A673 (cell line): ENCODE measurements at regions not wholly inside any gene's neighbourhood (a gene's known extent, or its start where the extent isn't known, plus 50 kb on each side); places are given as distances from the start of the nearest gene placed in this dataset.

Experiments used
- BruUV-seq: library from RNA; stranded (reverse); fragments of 400-500 nt; replicated peaks from 2 replicates; lab custom pipeline; 2021; lab: Mats Ljungman, UMichigan
- CTCF ChIA-PET: fragments of 300-600 bp; sonication (Branson Sonifier 250); formaldehyde crosslinking; loops from one replicate; lab custom pipeline; 2022; ENCODE audit warnings: antibody characterized with exemption; lab: Charles Lee
- POLR2A ChIA-PET: fragments of 300-600 bp; sonication (Branson Sonifier 250); formaldehyde crosslinking; loops from one replicate; lab custom pipeline; 2022; ENCODE audit warnings: antibody characterized with exemption; ENCODE audit not compliant: low non-redundant PET; lab: Charles Lee
- DNase-seq: peaks from one replicate; pipeline ENCODE4 v3.0.0-alpha.2; 2015; ENCODE audit warnings: low spot score
- H3K27ac ChIP-seq: fragments of 200-600 bp; sonication (generic); 2 replicates; pipeline ENCODE4 v1.5.1; 2016; ENCODE audit warnings: mixed run types, low read depth, mild to moderate bottlenecking, mixed read lengths, antibody characterized with exemption, low read length; ENCODE audit not compliant: poor library complexity, severe bottlenecking
- H3K27me3 ChIP-seq: fragments of 200-600 bp; sonication (generic); replicated peaks from 2 replicates; pipeline ENCODE4 v1.6.1; 2017; ENCODE audit warnings: mixed run types, low read depth, mild to moderate bottlenecking, mixed read lengths, antibody characterized with exemption, low read length; ENCODE audit not compliant: insufficient read depth, poor library complexity
- H3K36me3 ChIP-seq: fragments of 200-600 bp; sonication (generic); 2 replicates; pipeline ENCODE4 v1.6.1; 2016; ENCODE audit warnings: mixed run types, mild to moderate bottlenecking, mixed read lengths, antibody characterized with exemption, low read length; ENCODE audit not compliant: insufficient read depth, poor library complexity, severe bottlenecking
- H3K4me1 ChIP-seq: fragments of 200-600 bp; sonication (generic); 2 replicates; pipeline ENCODE4 v1.6.1; 2017; ENCODE audit warnings: mixed run types, mild to moderate bottlenecking, mixed read lengths, antibody characterized with exemption, low read length; ENCODE audit not compliant: insufficient read depth, poor library complexity, severe bottlenecking
- H3K4me3 ChIP-seq: fragments of 200-600 bp; sonication (generic); 2 replicates; pipeline ENCODE4 v1.5.1; 2016; ENCODE audit warnings: low read depth, mixed run types, mild to moderate bottlenecking, mixed read lengths, low read length; ENCODE audit not compliant: poor library complexity, severe bottlenecking
- H3K9me3 ChIP-seq: fragments of 200-600 bp; sonication (generic); 2 replicates; pipeline ENCODE4 v1.6.1; 2016; ENCODE audit warnings: mixed run types, low read depth, mild to moderate bottlenecking, mixed read lengths, antibody characterized with exemption, low read length; ENCODE audit not compliant: poor library complexity, severe bottlenecking
- EZH2 ChIP-seq: fragments of 200-600 bp; sonication (generic); IDR thresholded peaks from 2 replicates; pipeline ENCODE4 v1.6.1; 2017; ENCODE audit warnings: borderline replicate concordance, low read depth, mild to moderate bottlenecking, mixed read lengths, antibody characterized with exemption, low read length; ENCODE audit not compliant: poor library complexity, severe bottlenecking
- intact Hi-C: fragments of 100-400 bp; cut with micrococcal nuclease; formaldehyde crosslinking; loops from one replicate; pipeline ENCODE4 v1.10.0; 2022; ENCODE audit not compliant: unreplicated experiment
- TF ChIP-seq, protein P1 (sequence below): fragments of 300-800, 200-600 bp; sonication (generic); conservative IDR thresholded peaks from 2 replicates; pipeline ENCODE4 v1.5.1; 2017; ENCODE audit warnings: low read depth, mild to moderate bottlenecking, antibody characterized with exemption, low read length, moderate library complexity, mixed read lengths

GRCh38 chr6:102848796-102849195 lies 1455.3 kb downstream of the GRIK2 start:
- TF ChIP-seq, protein P1, sequence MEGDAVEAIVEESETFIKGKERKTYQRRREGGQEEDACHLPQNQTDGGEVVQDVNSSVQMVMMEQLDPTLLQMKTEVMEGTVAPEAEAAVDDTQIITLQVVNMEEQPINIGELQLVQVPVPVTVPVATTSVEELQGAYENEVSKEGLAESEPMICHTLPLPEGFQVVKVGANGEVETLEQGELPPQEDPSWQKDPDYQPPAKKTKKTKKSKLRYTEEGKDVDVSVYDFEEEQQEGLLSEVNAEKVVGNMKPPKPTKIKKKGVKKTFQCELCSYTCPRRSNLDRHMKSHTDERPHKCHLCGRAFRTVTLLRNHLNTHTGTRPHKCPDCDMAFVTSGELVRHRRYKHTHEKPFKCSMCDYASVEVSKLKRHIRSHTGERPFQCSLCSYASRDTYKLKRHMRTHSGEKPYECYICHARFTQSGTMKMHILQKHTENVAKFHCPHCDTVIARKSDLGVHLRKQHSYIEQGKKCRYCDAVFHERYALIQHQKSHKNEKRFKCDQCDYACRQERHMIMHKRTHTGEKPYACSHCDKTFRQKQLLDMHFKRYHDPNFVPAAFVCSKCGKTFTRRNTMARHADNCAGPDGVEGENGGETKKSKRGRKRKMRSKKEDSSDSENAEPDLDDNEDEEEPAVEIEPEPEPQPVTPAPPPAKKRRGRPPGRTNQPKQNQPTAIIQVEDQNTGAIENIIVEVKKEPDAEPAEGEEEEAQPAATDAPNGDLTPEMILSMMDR: no peak
- no peak for TF ChIP-seq EZH2
- intact Hi-C loops: no loop called here
- no peak for DNase-seq
- no TSS peak for BruUV-seq
- no peak overlapping the region for H3K27ac ChIP-seq
- H3K4me3 ChIP-seq: no peak overlapping the region
- H3K36me3 ChIP-seq: no peaks in the 10 kb centered on the region
- POLR2A ChIA-PET: no interaction called here
- CTCF ChIA-PET: no interaction called here
- H3K27me3 ChIP-seq: no peaks in the 10 kb centered on the region
- no peaks in the 10 kb centered on the region for H3K4me1 ChIP-seq
- H3K9me3 ChIP-seq: no peaks in the 10 kb centered on the region

DNA sequence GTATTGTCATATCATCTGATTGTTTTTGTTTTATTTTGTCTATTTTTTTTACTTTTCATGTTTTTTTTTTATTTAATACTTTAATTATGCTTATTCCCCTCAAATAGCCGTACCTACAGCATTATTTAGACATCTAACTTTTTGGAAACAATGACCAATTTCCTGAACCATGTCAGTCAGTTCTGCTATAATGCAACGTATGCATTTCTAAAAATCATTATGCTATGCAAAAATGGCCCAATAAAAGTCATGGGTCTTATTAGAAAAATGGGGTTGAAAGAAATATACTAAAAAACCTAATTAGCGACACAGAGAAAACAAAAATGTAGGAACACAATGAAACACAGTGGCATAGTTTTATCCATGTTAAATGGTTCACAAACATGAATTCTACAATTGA lies 1454.7 kb downstream of the GRIK2 start:
- Histone ChIP-seq H3K27ac (no peak overlapping the region), H3K9me3 (no peaks in the 10 kb centered on the region), H3K36me3 (no peaks in the 10 kb centered on the region), H3K4me1 (no peaks in the 10 kb centered on the region), H3K27me3 (no peaks in the 10 kb centered on the region), H3K4me3 (no peak overlapping the region)
- CTCF ChIA-PET: no interaction called here
- intact Hi-C loops: no loop called here
- BruUV-seq: no TSS peak
- POLR2A ChIA-PET: no interaction called here
- TF ChIP-seq EZH2: no peak
- TF ChIP-seq, protein P1: no peak
- DNase-seq: no peak

GRCh38 chr6:102841060-102841459 lies 1447.6 kb downstream of the GRIK2 start:
- Histone ChIP-seq H3K27ac (no peak overlapping the region), H3K4me3 (no peak overlapping the region), H3K9me3 (no peaks in the 10 kb centered on the region), H3K36me3 (no peaks in the 10 kb centered on the region), H3K4me1 (no peaks in the 10 kb centered on the region), H3K27me3 (no peaks in the 10 kb centered on the region)
- DNase-seq: no peak
- POLR2A ChIA-PET: no interaction called here
- TF ChIP-seq EZH2: no peak
- TF ChIP-seq, protein P1: no peak
- no TSS peak for BruUV-seq
- CTCF ChIA-PET: no interaction called here
- intact Hi-C loops: no loop called here
